NCI-H748 (cell line): ENCODE measurements at regions not wholly inside any gene's neighbourhood (a gene's known extent, or its start where the extent isn't known, plus 50 kb on each side); places are given as distances from the start of the nearest gene placed in this dataset.
A peak's percentile ranks its signal among the peaks of the same experiment; 100 is the strongest.
"Not testable (repeated sequence)": the region's sequence is repeated elsewhere in the genome, so short reads cannot be mapped to it uniquely, and the experiment has no call there.

Experiments used
- DNase-seq: peaks from one replicate; lab custom pipeline; 2025; ENCODE audit not compliant: unreplicated experiment; lab: John Stamatoyannopoulos, UW

DNA sequence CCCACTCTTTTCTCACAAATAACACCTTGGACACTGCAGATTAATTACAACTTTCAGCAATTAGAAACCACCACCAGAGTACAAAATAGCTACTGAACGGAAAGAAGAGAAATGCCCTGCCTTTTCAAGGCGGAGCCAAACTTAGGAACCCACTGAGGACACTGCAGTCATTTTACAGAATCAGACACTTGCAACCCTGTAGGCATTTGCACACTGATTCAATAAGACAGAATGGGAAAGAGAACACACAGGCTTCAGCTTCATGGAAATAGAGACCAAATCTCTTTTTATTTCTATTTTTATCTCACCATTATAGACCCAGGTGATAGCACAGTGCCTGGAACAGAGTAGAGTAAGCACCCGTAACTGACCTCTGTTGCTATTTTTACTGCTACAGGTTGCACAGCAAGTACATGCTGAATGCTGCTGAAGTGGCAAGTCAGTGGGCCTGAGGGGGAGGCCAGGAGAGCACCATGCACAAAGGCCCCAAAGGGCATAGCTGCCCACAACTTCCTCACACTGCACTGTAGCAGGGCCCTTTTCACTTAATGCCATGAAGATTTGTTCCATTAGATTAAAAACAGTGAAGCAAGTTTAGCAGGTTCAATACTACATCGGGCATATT lies 50.7 kb upstream of the EDARADD start:
- DNase-seq = no peak

DNA sequence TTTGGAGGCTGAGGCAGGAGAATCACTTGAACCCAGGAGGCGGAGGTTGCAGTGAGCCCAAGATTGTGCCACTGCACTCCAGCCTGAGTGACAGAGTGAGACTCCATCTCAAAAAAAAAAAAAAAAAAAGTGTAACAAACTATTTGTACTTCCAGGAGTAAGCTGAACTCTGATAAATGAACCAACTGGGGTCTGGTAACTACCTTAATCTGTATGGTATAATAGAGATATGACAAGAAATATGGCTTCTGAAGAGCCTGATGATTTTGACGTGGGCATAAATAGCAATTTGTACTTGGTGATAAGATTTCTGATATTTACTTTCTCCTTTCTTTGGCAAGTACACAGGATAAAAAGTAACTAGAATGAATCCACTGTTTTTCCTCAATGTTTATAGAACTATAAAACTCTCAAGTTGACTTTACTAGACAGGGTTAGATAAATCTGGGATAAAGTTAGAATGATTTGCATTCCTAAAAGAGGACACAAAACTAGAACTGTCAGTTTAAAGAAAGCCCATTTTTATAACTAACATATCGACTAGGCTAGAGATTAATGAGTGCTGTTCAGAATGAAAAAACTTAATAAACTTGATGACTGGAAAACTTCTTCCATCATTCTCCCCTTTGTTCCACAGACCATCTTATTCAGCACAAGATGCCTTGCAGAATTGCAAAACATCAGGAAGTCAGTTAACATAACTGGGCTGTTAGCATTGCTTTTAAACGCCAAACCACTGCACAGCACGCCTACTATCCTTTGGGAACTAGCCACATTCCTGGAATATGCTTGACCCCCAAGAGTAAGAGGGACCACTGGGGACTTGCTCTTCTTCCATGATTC lies 51.5 kb upstream of the EDARADD start:
- DNase-seq = no peak

DNA sequence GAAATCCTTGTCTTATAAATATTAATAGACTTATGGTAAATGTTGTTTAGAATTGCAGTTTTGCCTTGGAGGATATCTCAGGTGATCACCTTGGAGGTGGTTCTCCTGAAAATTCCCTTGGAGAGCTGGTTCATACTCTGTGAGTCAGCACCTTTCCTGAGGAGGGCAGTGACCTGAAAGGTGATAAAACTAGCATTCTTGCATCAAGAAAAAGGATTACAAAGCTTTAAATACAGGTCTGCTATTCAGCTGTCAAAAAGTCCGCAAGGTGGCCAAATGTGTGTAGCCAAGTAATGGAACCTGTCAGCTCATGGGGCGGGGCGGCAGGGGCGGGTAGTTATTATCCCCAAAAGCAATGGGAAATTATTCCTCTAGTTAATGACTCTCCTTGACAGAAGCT lies 52.8 kb upstream of the EDARADD start:
- DNase-seq = peak; percentile 3

DNA sequence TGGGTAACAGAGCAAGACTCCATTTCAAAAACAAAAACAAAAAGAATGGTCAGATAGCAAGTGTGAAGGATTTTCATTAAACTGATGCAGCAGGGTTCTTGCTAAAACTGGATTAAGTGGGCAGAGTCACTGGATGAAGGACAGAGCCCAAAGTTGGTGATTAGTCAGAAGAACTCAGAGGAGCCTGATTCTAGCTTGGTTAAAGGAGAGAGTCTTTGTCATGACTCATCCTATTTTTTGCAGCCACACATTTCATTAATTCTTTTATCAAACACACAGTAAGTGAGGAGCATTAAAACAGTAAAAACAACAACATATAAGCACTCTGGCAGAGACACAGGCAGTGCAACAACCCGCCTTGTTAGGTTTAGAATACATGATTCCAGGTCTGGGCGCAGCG lies 56.0 kb upstream of the EDARADD start:
- DNase-seq = no peak

DNA sequence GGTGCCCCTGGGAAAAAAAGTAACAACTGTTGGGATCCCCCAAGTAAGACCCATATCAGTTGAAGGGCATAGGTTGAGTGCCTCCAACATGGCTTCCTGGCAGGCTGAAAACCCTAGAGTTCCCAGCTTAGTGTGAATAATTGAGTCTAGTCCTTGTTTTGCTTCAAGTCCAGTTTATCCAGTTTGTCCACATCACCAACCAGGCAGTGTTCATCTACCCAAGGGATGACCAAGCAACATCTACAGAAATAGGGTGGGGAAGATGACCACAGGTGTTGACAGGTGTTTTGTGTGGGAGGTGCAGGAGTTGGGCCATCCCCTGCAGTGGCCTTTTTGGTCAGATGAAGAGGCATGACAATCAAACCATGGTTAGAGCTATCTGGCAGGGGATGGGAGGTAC lies 54.3 kb upstream of the ERO1B start:
- DNase-seq = no peak

DNA sequence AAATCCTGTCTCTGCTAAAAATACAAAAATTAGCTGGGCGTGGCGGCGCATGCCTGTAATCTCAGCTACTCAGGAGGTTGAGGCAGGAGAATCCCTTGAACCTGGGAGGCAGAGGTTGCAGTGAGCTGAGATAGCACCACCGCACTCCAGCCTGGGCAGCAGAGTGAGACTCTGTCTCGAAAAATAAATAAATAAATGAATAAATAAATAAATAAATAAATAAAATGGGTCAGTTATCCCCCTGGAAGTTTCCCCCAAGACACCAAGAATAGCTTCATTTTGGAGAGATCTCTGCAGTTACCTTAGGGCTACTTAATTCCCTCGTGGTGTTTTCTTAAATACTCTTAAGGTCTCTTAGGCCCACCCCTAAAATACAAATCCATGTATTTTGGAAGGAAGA lies 53.9 kb upstream of the ERO1B start:
- not testable (repeated sequence) for DNase-seq

DNA sequence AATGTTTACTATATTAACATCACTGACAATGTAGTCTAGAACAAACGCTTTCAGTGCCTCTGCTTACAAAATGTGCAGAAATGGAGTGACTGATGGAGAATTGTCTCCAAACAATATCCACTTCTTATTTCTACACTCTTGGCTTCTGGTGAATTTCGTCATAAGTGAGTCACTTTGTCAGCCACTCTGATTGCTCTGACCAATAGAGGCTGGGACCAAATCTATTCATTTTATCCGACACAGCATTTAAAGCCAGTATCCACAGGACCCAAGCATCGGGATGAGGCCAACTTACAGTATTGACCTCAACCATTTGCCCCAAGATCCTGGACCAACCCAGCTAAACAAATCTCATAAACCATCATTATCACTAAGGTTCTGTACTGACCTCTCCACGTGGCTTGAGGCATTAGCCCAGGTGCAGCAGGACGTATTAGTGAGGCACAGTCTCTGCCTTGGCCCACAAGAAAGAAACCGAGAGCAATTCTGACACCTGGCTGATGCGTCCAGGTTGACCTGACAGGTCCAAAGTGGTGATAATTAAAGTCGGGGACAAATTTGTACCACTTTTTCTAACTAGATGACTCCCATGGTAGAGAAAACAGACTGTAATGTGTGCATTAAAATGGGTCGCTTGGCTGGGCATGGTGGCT lies 53.3 kb upstream of the ERO1B start:
- no peak for DNase-seq

DNA sequence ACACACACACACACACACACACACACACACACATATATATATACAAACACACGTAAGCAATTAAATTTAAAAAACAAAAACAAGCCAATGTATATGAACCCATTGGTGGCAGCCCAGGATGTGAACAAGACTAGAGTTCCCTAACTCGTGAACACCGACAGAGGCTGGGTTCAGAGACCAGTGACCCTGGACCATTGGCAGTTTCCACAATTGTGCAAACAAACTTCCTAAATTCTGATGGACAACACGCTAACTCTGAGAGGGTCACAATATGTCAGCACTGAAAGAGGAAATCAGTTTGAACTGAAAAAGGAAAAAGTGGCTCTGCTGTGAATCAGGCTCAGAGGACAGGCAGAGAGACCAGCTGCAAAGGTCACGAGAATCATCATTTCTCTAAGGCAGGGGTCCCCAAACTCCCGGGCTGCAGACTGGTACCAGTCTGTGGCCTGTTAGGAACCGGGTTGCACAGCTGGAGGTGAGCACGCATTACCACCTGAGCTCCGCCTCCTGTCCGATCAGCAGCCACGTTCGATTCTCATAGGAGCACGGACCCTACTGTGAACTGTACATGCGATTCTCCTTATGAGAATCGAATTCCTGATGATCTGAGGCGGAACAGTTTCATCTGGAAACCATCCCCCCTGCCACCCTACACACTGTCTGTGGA lies 50.5 kb upstream of the ERO1B start:
- no peak for DNase-seq
